ENCODE measurements at regions not wholly inside any gene's neighbourhood (a gene's known extent, or its start where the extent isn't known, plus 50 kb on each side); places are given as distances from the start of the nearest gene placed in this dataset.

GRCh38 chr7:49718760-49719159, 54.7 kb upstream of the VWC2 start:
- DNase-seq (ENCODE audit: low read depth, low spot score): no peak
- TF ChIP-seq YY1 (IDR thresholded peaks at IDR 0.05; ENCODE audit: insufficient read depth, insufficient read length) (no peak), SUZ12 (IDR thresholded peaks at IDR 0.05; ENCODE audit: extremely low read depth, insufficient read depth, insufficient read length) (no peak), ZNF274 (IDR thresholded peaks at IDR 0.05; ENCODE audit: low read depth, low read length) (no peak)
- H3K4me1 ChIP-seq (ENCODE audit: insufficient read depth, insufficient read length): no peaks in the 10 kb centered on the region
- no peaks in the 10 kb centered on the region for H3K27me3 ChIP-seq (ENCODE audit: insufficient read depth, insufficient read length)
- H3K4me3 ChIP-seq (ENCODE audit: insufficient read length, low read depth): no peak overlapping the region
- H3K9ac ChIP-seq (ENCODE audit: insufficient read length, low read depth): no peak overlapping the region
- H3K36me3 ChIP-seq (ENCODE audit: insufficient read depth, insufficient read length, low read length): no peaks in the 10 kb centered on the region
- H3K9me3 ChIP-seq (ENCODE audit: insufficient read depth, low read length): 0 out of 2 replicates have a peak, but pooled peaks cover 9% of the 10 kb centered on the region

GRCh38 chr7:49721441-49721840, 52.0 kb upstream of the VWC2 start:
- Histone ChIP-seq H3K36me3 (ENCODE audit: insufficient read depth, insufficient read length, low read length) (no peaks in the 10 kb centered on the region), H3K9me3 (ENCODE audit: insufficient read depth, low read length) (0 out of 2 replicates have a peak, but pooled peaks cover 9% of the 10 kb centered on the region), H3K4me1 (ENCODE audit: insufficient read depth, insufficient read length) (no peaks in the 10 kb centered on the region), H3K4me3 (ENCODE audit: insufficient read length, low read depth) (no peak overlapping the region), H3K27me3 (ENCODE audit: insufficient read depth, insufficient read length) (no peaks in the 10 kb centered on the region), H3K9ac (ENCODE audit: insufficient read length, low read depth) (no peak overlapping the region)
- TF ChIP-seq SUZ12 (IDR thresholded peaks at IDR 0.05; ENCODE audit: extremely low read depth, insufficient read depth, insufficient read length) (no peak), ZNF274 (IDR thresholded peaks at IDR 0.05; ENCODE audit: low read depth, low read length) (no peak), YY1 (IDR thresholded peaks at IDR 0.05; ENCODE audit: insufficient read depth, insufficient read length) (no peak)
- DNase-seq (ENCODE audit: low read depth, low spot score): no peak
